Ishikawa (cell line): ENCODE measurements at regions not wholly inside any gene's neighbourhood (a gene's known extent, or its start where the extent isn't known, plus 50 kb on each side); places are given as distances from the start of the nearest gene placed in this dataset.

ENCODE experiments used
- CEBPB ChIP-seq: IDR thresholded peaks from 2 replicates; pipeline ENCODE4 v1.6.1; 2012
- CREB1 ChIP-seq: IDR thresholded peaks from 2 replicates; pipeline ENCODE4 v1.6.1; 2012; ENCODE audit warnings: low read depth
- EGR1 ChIP-seq: IDR thresholded peaks from 2 replicates; pipeline ENCODE4 v1.6.1; 2012
- EP300 ChIP-seq: IDR thresholded peaks from 2 replicates; pipeline ENCODE4 v1.6.1; 2012; ENCODE audit warnings: borderline replicate concordance
- FOXM1 ChIP-seq: IDR thresholded peaks from 2 replicates; pipeline ENCODE4 v1.6.1; 2012; ENCODE audit warnings: low read depth, borderline replicate concordance
- MAX ChIP-seq: IDR thresholded peaks from 2 replicates; pipeline ENCODE4 v1.6.1; 2012
- NFIC ChIP-seq: IDR thresholded peaks from 2 replicates; pipeline ENCODE4 v1.6.1; 2012
- RAD21 ChIP-seq: IDR thresholded peaks from 2 replicates; pipeline ENCODE4 v1.6.1; 2012; ENCODE audit warnings: low read depth
- REST ChIP-seq: IDR thresholded peaks from 2 replicates; pipeline ENCODE4 v1.6.1; 2012; ENCODE audit warnings: low read depth, mild to moderate bottlenecking
- TAF1 ChIP-seq: IDR thresholded peaks from 2 replicates; pipeline ENCODE4 v1.6.1; 2012; ENCODE audit warnings: low read depth, mild to moderate bottlenecking
- TCF12 ChIP-seq: IDR thresholded peaks from 2 replicates; pipeline ENCODE4 v1.6.1; 2012; ENCODE audit warnings: low read depth
- TEAD4 ChIP-seq: IDR thresholded peaks from 2 replicates; pipeline ENCODE4 v1.6.1; 2012
- USF1 ChIP-seq: IDR thresholded peaks from 2 replicates; pipeline ENCODE4 v1.6.1; 2012
- YY1 ChIP-seq: IDR thresholded peaks from 2 replicates; pipeline ENCODE4 v1.6.1; 2012; ENCODE audit warnings: low read depth
- ZBTB7A ChIP-seq: IDR thresholded peaks from 2 replicates; pipeline ENCODE4 v1.6.1; 2012; ENCODE audit warnings: low read depth

GRCh38 chr16:26212599-26212998, 520.8 kb downstream of the HS3ST4 start:
- TF ChIP-seq YY1 (no peak), RAD21 (no peak), TEAD4 (no peak), EGR1 (no peak), EP300 (no peak), CREB1 (no peak), NFIC (no peak), TCF12 (no peak), USF1 (no peak), TAF1 (no peak), FOXM1 (no peak), ZBTB7A (no peak), MAX (no peak), CEBPB (no peak), REST (no peak)

- TF ChIP-seq FOXM1 (no peak), REST (no peak), RAD21 (no peak), TAF1 (no peak), TEAD4 (no peak)
Measured at GRCh38 chr16:26214581-26215174, 522.9 kb downstream of the HS3ST4 start.

- TF ChIP-seq MAX = no peak
- TF ChIP-seq EGR1 = no peak
- no peak for TF ChIP-seq REST
- no peak for TF ChIP-seq CREB1
- no peak for TF ChIP-seq NFIC
- TF ChIP-seq USF1 = no peak
- TF ChIP-seq RAD21 = no peak
- TF ChIP-seq ZBTB7A = no peak
- TF ChIP-seq TCF12 = no peak
- TF ChIP-seq EP300 = no peak
- no peak for TF ChIP-seq CEBPB
- no peak for TF ChIP-seq FOXM1
- no peak for TF ChIP-seq TEAD4
- TF ChIP-seq YY1 = no peak
- TF ChIP-seq TAF1 = no peak
Measured at GRCh38 chr16:26220894-26221293, 529.1 kb downstream of the HS3ST4 start.

GRCh38 chr16:26231647-26232046, 539.9 kb downstream of the HS3ST4 start:
- TF ChIP-seq RAD21 (no peak), YY1 (no peak), FOXM1 (no peak), REST (no peak), TCF12 (no peak), EP300 (no peak), USF1 (no peak)
